ENCODE measurements at regions not wholly inside any gene's neighbourhood (a gene's known extent, or its start where the extent isn't known, plus 50 kb on each side); places are given as distances from the start of the nearest gene placed in this dataset.

- TF ChIP-seq EZH2 (IDR thresholded peaks at IDR 0.05; ENCODE audit: low read depth, unreplicated experiment): no peak
- TF ChIP-seq STAT1 (IDR thresholded peaks at IDR 0.05; ENCODE audit: unreplicated experiment): no peak
- no peak for TF ChIP-seq POLR2AphosphoS5 (IDR thresholded peaks at IDR 0.05; ENCODE audit: low read depth)
- no peak for TF ChIP-seq JUNB (IDR thresholded peaks at IDR 0.05; ENCODE audit: unreplicated experiment)
Measured at GRCh38 chr20:7257099-7257498, 489.6 kb downstream of the BMP2 start (continued).

GRCh38 chr20:7257692-7258466 lies 490.4 kb downstream of the BMP2 start:
- Histone ChIP-seq H3K27me3 (ENCODE audit: insufficient read depth) (no peaks in the 10 kb centered on the region), H3K4me2 (no peak overlapping the region), H3K36me3 (ENCODE audit: insufficient read depth) (no peaks in the 10 kb centered on the region), H2AFZ (no peak overlapping the region), H3K27ac (ENCODE audit: low read depth) (no peak overlapping the region), H3K4me3 (no peak overlapping the region), H3F3A (replicated peaks; ENCODE audit: low read depth) (no peaks in the 10 kb centered on the region), H3K4me1 (ENCODE audit: insufficient read depth) (no peaks in the 10 kb centered on the region; the same call in 1 of the 2 replicates), H4K20me1 (replicated peaks; ENCODE audit: insufficient read depth) (no peaks in the 10 kb centered on the region), H3K79me2 (replicated peaks; ENCODE audit: insufficient read depth) (no peaks in the 10 kb centered on the region), H3K9me2 (ENCODE audit: insufficient read depth) (no peaks in the 10 kb centered on the region)
- Mint-ChIP-seq H3K4me3 (no peak overlapping the region), H3K4me1 (no peaks in the 10 kb centered on the region; the same call in 2 of the 3 replicates), H3K27me3 (ENCODE audit: insufficient read depth, low read depth, poor library complexity) (no peaks in the 10 kb centered on the region), H3K36me3 (ENCODE audit: low read depth) (no peaks in the 10 kb centered on the region), H3K27ac (no peak overlapping the region), H3K9me3 (no peaks in the 10 kb centered on the region)
- ATAC-seq (no peak), DNase-seq (ENCODE audit: low spot score) (no peak)
- TF ChIP-seq CREB1 (CRISPR knock-in tag; IDR thresholded peaks at IDR 0.05; ENCODE audit: low read depth) (no peak), ETS1 (IDR thresholded peaks at IDR 0.05) (no peak), ZNF462 (CRISPR knock-in tag; IDR thresholded peaks at IDR 0.05) (no peak), JUNB (IDR thresholded peaks at IDR 0.05; ENCODE audit: unreplicated experiment) (no peak), EZH2phosphoT487 (IDR thresholded peaks at IDR 0.05; ENCODE audit: unreplicated experiment) (no peak), ZNF331 (CRISPR knock-in tag; IDR thresholded peaks at IDR 0.05; ENCODE audit: low read depth) (no peak), NANOG (IDR thresholded peaks at IDR 0.05; ENCODE audit: borderline replicate concordance) (no peak), EZH2 (IDR thresholded peaks at IDR 0.05; ENCODE audit: low read depth, unreplicated experiment) (no peak), POLR2AphosphoS5 (IDR thresholded peaks at IDR 0.05; ENCODE audit: low read depth) (no peak), STAT1 (IDR thresholded peaks at IDR 0.05; ENCODE audit: unreplicated experiment) (no peak)
- TF ChIP-seq, protein P1, sequence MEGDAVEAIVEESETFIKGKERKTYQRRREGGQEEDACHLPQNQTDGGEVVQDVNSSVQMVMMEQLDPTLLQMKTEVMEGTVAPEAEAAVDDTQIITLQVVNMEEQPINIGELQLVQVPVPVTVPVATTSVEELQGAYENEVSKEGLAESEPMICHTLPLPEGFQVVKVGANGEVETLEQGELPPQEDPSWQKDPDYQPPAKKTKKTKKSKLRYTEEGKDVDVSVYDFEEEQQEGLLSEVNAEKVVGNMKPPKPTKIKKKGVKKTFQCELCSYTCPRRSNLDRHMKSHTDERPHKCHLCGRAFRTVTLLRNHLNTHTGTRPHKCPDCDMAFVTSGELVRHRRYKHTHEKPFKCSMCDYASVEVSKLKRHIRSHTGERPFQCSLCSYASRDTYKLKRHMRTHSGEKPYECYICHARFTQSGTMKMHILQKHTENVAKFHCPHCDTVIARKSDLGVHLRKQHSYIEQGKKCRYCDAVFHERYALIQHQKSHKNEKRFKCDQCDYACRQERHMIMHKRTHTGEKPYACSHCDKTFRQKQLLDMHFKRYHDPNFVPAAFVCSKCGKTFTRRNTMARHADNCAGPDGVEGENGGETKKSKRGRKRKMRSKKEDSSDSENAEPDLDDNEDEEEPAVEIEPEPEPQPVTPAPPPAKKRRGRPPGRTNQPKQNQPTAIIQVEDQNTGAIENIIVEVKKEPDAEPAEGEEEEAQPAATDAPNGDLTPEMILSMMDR (conservative IDR thresholded peaks at IDR 0.05; ENCODE audit: low read depth in 2 of 2): no peak

All from GM23338 (cell line).